Thymus (tissue), 11 donors: ENCODE measurements at regions not wholly inside any gene's neighbourhood (a gene's known extent, or its start where the extent isn't known, plus 50 kb on each side); places are given as distances from the start of the nearest gene placed in this dataset.

Experiments
- DNase-seq, 9 donors: peaks; one replicate each; pipeline ENCODE4 v3.0.0-alpha.2; 2013; ENCODE audit warnings: low spot score in 9 of 9, low read depth in 6 of 9, missing footprints in 1 of 9
- H3K27ac ChIP-seq, 2 donors: one replicate each; pipeline ENCODE4 v1.5.1; 2013; ENCODE audit warnings: control low read depth in 1 of 2, low read depth in 1 of 2, low read length in 1 of 2, mild to moderate bottlenecking in 1 of 2, moderate library complexity in 1 of 2
- H3K27me3 ChIP-seq, 2 donors: one replicate each; pipeline ENCODE4 v1.5.1; 2013; ENCODE audit warnings: low read length in 1 of 2; ENCODE audit not compliant: control insufficient read depth in 2 of 2, insufficient read depth in 1 of 2
- H3K36me3 ChIP-seq, 2 donors: one replicate each; pipeline ENCODE4 v1.5.1; 2013; ENCODE audit warnings: low read length in 1 of 2, mild to moderate bottlenecking in 1 of 2, moderate library complexity in 1 of 2; ENCODE audit not compliant: control insufficient read depth in 2 of 2, insufficient read depth in 2 of 2
- H3K4me1 ChIP-seq, 2 donors: one replicate each; pipeline ENCODE4 v1.5.1; 2013; ENCODE audit warnings: low read length in 2 of 2; ENCODE audit not compliant: control insufficient read depth in 2 of 2, insufficient read depth in 2 of 2
- H3K4me3 ChIP-seq, 2 donors: one replicate each; pipeline ENCODE4 v1.5.1; 2013; ENCODE audit warnings: low read length in 2 of 2, control low read depth in 1 of 2, mild to moderate bottlenecking in 1 of 2
- H3K9me3 ChIP-seq, 2 donors: one replicate each; pipeline ENCODE4 v1.5.1; 2013; ENCODE audit warnings: low read length in 1 of 2, mild to moderate bottlenecking in 1 of 2; ENCODE audit not compliant: control insufficient read depth in 2 of 2, insufficient read depth in 1 of 2
- WGBS: extraction: QIAGEN DNeasy Blood & Tissue Kit; methylation state at CpG from one replicate; pipeline ENCODE4 v1.1.7; 2013; 5-methylcytosine and 5-hydroxymethylcytosine counted together
- donor health status: healthy.

DNA sequence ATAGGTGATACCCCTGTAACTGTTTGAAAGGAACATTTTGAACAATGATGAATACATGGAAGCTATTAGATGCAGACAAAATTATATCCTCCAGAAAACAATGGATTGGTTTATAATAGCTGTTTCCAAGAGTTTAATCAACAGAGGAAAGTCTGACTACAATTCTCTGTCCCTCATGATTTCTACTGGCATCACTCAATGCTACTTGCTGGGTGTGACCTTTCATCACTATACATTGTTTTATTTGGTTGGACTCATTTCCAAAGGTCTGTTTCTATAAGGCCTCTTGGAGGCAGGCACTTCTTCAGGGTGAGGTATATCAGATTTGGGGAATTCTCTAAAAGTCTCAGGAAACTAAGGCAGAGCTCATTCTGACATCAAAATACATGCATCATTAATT is 636.1 kb upstream of the SLC8A1 start:
- no peak for DNase-seq
- H3K9me3 ChIP-seq = no peaks in the 10 kb centered on the region
- no peaks in the 10 kb centered on the region for H3K36me3 ChIP-seq
- H3K27ac ChIP-seq = no peak overlapping the region
- no peaks in the 10 kb centered on the region for H3K27me3 ChIP-seq
- no peak overlapping the region for H3K4me3 ChIP-seq
- H3K4me1 ChIP-seq = no peaks in the 10 kb centered on the region

GRCh38 chr2:41101281-41101680 is 649.4 kb upstream of the SLC8A1 start:
- DNase-seq = no peak
- Histone ChIP-seq H3K9me3 (no peaks in the 10 kb centered on the region), H3K27me3 (no peaks in the 10 kb centered on the region), H3K4me3 (no peak overlapping the region), H3K27ac (no peak overlapping the region), H3K36me3 (no peaks in the 10 kb centered on the region), H3K4me1 (no peaks in the 10 kb centered on the region)
- 58% methylated on average over 1 of the region's 1 CpG for WGBS

DNA sequence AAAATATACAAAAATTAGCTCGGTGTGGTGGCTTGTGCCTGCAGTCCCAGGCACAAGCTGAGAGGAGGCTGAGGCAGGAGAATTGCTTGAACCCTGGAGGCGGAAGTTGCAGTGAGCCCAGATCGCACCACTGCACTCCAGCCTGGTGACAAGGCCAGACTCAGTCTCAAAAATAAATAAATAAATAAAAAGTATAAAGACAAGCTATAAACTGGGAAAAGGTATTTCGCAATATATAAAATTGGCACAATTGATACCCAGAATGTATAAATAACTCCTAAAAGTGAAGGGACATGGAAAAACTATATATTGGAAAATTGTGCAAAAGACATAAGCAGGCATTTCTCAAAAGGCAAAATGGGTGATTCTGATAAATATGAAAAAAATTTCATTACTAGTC is 657.9 kb upstream of the SLC8A1 start:
- Histone ChIP-seq H3K9me3 (no peaks in the 10 kb centered on the region), H3K27ac (no peak overlapping the region), H3K27me3 (no peaks in the 10 kb centered on the region), H3K4me3 (no peak overlapping the region), H3K4me1 (no peaks in the 10 kb centered on the region), H3K36me3 (no peaks in the 10 kb centered on the region)
- DNase-seq = no peak
- WGBS = 98% methylated on average over 4 of the region's 4 CpGs

- Histone ChIP-seq H3K4me3 (no peak overlapping the region), H3K4me1 (no peaks in the 10 kb centered on the region), H3K27ac (no peak overlapping the region), H3K9me3 (no peaks in the 10 kb centered on the region), H3K36me3 (no peaks in the 10 kb centered on the region), H3K27me3 (no peaks in the 10 kb centered on the region)
- DNase-seq = no peak
- WGBS = 81% methylated on average over 5 of the region's 5 CpGs
These were observed 660.1 kb upstream of the SLC8A1 start for GRCh38 chr2:41111836-41112627.

DNA sequence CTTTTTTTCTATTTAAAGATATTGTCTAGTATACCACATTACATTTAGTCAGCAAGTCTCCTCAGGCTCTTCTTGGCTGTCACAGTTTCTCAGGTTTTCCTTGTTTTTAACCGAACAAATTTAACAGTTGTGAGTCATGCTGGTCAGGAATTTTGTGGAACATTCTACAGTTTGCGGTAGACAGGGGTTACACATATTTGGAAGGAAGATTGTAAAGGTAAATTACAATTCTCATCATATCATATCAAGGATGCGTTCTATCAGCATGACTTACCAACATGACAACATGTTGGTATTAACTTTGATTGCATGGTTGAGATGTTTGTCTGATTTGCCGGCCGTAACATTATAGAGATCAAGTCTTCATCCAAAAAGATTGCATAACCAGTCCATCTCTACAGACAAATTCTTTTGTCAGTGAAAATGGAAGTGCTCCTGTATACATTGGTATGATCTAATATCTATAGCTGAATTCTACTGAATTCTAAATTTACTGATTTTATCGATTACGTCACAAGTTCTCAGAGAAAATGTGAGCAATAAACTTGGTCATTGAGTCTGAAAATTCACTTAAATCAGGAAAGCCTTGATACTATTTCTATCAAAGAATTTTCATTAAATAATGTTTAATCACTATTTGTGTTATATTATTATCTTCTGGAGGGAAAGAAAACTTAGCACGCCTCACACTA is 664.4 kb upstream of the SLC8A1 start:
- no peaks in the 10 kb centered on the region for H3K9me3 ChIP-seq
- no peaks in the 10 kb centered on the region for H3K36me3 ChIP-seq
- 97% methylated on average over 8 of the region's 8 CpGs for WGBS
- DNase-seq = no peak
- H3K27ac ChIP-seq = no peak overlapping the region
- no peaks in the 10 kb centered on the region for H3K4me1 ChIP-seq
- no peaks in the 10 kb centered on the region for H3K27me3 ChIP-seq
- no peak overlapping the region for H3K4me3 ChIP-seq

- H3K4me3 ChIP-seq = no peak overlapping the region
- H3K36me3 ChIP-seq = no peaks in the 10 kb centered on the region
- H3K27me3 ChIP-seq = no peaks in the 10 kb centered on the region
- H3K27ac ChIP-seq = no peak overlapping the region
- no peaks in the 10 kb centered on the region for H3K4me1 ChIP-seq
- WGBS = 97% methylated on average over 4 of the region's 4 CpGs
- no peak for DNase-seq
- no peaks in the 10 kb centered on the region for H3K9me3 ChIP-seq
These were observed 667.6 kb upstream of the SLC8A1 start for GRCh38 chr2:41119489-41119888.

DNA sequence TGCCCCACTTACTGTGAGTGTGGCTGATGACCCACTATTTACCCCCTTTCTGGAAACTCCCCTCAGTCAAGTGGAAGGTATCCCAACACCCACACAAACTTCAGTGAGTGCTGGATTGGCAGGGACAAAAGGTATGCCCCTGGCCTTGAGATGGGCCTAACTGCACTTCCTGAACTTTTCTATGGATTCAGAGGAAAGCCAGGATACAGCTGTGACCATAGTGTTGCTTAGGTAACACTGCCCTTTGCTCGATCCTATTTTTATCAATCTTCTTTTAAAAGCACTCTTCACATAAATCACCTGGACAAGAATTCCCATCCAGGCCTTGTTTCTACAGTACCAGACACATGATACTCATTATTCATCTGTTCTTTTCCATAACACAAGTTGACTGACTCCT is 671.5 kb upstream of the SLC8A1 start:
- Histone ChIP-seq H3K27ac (no peak overlapping the region), H3K9me3 (no peaks in the 10 kb centered on the region), H3K27me3 (no peaks in the 10 kb centered on the region), H3K4me1 (no peaks in the 10 kb centered on the region), H3K36me3 (no peaks in the 10 kb centered on the region), H3K4me3 (no peak overlapping the region)
- no peak for DNase-seq
- WGBS = 84% methylated on average over 1 of the region's 1 CpG

GRCh38 chr2:41127351-41127750 is 675.5 kb upstream of the SLC8A1 start:
- DNase-seq = no peak

DNA sequence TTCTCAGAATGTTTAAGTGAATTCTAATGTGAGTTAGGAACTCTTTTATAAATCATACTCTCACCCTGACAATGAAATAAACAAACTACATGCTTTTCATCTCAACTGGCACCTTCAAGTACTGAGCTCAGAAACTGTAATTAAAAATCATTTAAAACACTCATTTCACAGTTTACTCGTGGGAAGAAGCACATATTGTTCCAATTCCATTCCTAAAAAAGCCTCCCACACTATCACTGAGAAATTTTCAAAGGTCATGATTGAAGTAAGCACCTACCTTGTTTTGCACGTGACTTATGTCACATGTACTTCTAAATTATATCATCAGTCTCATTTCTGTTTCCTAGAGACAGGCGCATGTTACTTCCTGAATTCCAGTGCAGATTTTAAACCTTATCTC is 678.1 kb upstream of the SLC8A1 start:
- Histone ChIP-seq H3K4me3 (no peak overlapping the region), H3K27ac (no peak overlapping the region), H3K27me3 (no peaks in the 10 kb centered on the region), H3K4me1 (no peaks in the 10 kb centered on the region), H3K9me3 (no peaks in the 10 kb centered on the region), H3K36me3 (no peaks in the 10 kb centered on the region)
- DNase-seq = no peak
- 75% methylated on average over 3 of the region's 3 CpGs for WGBS

More at GRCh38 chr2:41127351-41127750, 675.5 kb upstream of the SLC8A1 start:
- Histone ChIP-seq H3K9me3 (no peaks in the 10 kb centered on the region), H3K27ac (no peak overlapping the region), H3K4me1 (no peaks in the 10 kb centered on the region), H3K4me3 (no peak overlapping the region), H3K27me3 (no peaks in the 10 kb centered on the region), H3K36me3 (no peaks in the 10 kb centered on the region)
- WGBS = 80% methylated on average over 3 of the region's 3 CpGs
